ENCODE measurements at regions not wholly inside any gene's neighbourhood (a gene's known extent, or its start where the extent isn't known, plus 50 kb on each side); places are given as distances from the start of the nearest gene placed in this dataset.

DNA sequence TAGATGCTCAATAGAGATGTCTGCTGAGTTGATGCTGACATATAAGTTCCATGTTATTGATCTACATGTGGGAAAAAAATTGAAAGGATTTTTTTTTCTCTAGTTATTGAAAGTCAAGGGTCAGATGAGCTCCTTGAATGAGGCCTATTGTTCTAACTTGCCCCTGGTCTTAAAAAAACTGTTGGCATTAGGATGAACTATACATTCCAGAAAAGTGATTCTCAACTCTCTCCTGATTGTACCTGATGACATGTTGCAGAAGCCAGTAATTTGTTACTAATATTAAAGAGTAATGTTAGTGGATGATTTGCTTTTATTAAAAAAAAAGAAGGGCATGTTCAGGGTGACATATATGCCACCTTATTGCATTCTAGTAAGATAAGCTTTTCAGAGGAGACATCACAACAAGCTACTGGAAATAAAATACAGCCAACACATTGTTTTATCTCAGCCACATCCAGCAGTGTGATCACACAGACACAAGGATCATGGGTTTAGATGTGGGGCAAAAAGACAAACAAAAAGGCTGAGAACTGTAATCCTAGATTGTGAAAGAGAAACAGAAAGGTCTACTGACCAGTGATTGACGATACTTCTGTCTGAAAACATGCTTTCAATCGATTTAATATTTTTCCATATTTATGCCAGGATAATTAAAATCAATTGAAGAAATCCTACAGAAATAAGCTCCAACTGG, 1314.1 kb upstream of the C9orf72 start:
- intact Hi-C loops (cut with micrococcal nuclease) = no loop called here

DNA sequence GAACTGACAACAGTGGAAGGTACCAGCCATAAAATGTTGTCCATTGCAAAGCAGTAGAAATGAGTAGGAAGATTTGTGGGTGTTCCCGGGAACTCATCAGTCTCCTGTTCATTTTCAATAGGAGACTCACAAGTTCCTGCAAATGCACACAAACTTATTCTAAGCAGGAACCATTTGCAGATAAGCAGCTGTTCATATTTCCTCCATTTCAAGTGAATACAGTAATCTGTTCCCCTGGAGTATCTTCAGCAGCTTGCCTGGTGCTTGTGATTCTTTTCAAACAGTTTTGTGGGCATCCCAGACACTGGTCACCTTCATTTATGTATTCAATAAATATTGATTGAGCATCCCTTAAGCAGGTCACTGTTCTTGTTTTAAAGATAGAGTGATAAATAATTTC, 1315.5 kb upstream of the C9orf72 start:
- intact Hi-C loops (cut with micrococcal nuclease) = no loop called here

DNA sequence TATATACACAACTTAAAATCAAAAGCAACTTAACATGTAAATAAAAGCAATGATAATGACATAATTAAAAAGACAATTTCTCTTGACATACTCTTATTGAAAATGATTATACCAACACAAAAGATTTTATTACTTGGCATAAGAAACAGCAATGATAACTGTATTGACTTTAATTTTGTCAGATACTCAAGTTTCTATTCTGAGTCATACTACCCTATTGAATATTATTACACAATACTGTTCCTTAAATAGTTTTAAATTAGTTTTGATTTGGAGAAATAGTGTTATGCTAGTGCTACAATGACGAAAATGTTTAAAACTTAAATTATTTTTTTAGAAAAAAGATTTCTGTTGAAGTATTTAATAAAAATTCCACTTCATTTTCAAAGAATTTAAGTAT, 1319.3 kb upstream of the C9orf72 start:
- intact Hi-C loops (cut with micrococcal nuclease) = no loop called here

DNA sequence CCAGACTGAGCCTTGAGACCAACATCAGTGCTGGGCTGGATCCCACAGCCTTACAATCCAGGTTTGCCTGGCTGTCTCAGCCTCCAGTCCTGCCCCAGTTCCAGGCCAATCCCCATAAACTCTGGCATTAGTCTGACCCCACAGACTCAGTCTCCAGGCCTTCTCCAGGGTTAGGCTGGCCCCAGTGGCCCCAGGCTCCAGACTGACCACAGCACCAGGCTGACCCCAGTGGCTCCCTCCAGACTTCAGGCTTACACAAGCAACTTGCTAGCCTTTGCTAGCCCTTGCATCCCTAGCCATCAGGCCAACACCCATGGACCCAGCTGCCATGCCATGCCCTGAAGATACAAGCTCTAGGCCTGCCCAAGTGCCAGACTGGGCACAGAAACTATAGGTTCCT, 1326.0 kb upstream of the C9orf72 start:
- intact Hi-C loops (cut with micrococcal nuclease) = no loop called here

DNA sequence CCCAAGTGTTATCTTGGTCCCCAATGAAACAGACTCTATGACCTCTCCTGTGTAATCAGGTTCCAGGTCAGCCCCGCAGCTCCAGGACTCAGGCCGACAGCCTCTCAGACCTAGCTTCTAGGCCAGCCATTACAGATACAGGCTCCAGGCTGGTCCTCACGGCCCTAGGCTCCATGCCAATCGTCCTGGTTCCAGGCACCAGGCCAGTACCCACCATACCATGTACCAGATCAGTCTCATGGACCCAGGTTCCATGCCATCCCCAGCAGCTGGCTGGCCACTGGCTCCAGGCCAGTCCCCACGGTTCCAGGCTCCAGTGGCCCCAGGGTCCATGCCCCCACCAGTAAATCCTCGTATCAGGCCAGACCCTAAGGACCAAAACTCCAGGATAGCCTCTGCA, 1326.6 kb upstream of the C9orf72 start:
- intact Hi-C loops (cut with micrococcal nuclease) = no loop called here

DNA sequence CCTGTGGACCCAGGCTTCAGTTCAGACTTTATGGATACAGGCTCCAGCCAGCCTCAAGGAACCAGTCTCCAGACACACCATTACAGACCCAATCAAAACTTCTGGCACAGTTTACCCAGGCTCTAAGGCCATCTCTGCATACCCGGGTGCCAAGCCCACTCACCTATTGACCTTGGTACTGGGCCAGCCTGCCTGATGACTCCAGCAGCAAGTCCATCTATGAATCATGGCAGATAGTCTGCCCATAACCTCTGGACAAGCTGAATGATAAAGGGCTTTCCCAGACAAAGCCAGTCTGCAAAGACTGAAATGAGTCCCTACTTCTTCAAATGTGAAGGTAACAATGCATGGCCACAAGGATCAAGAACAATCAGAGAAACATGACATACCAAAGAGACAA, 1327.1 kb upstream of the C9orf72 start:
- intact Hi-C loops (cut with micrococcal nuclease) = no loop called here

DNA sequence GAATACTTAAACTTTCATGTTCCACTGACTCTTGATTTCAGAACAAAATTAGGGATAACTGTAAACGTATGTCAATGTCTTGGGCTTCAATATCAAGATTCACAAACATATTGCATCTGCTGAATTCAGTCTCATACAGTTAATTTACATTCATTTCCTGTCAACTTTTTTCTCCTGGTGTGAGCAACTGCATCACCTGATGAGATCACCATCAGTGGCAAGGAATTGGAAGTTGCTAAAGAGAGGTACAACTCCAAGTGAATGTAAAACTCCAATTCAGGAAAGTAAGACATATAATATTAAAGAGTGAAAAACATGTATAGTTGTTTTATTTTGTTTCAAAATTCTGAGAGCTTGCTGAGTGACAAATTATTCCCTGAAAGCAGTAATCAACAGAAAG, 1336.2 kb upstream of the C9orf72 start:
- intact Hi-C loops (cut with micrococcal nuclease) = no loop called here

DNA sequence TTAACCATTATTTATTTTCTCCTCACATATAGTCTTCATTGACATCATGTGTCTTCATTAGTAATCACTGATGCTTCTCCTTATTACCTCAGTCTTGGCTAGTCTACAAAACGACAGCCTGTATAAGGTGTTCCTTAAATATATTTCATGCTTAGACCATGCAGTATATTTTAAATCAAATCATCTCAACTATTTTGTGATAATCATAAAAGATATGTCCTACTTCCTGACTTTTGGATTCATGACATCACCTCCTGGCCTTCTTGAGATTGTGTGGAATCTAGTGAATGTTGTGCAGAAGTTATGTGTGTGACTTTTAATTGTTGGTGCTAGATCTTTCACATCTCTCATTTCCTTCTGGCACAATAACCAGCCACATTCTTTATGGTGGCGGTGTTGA, 1339.3 kb upstream of the C9orf72 start:
- intact Hi-C loops (cut with micrococcal nuclease) = no loop called here

DNA sequence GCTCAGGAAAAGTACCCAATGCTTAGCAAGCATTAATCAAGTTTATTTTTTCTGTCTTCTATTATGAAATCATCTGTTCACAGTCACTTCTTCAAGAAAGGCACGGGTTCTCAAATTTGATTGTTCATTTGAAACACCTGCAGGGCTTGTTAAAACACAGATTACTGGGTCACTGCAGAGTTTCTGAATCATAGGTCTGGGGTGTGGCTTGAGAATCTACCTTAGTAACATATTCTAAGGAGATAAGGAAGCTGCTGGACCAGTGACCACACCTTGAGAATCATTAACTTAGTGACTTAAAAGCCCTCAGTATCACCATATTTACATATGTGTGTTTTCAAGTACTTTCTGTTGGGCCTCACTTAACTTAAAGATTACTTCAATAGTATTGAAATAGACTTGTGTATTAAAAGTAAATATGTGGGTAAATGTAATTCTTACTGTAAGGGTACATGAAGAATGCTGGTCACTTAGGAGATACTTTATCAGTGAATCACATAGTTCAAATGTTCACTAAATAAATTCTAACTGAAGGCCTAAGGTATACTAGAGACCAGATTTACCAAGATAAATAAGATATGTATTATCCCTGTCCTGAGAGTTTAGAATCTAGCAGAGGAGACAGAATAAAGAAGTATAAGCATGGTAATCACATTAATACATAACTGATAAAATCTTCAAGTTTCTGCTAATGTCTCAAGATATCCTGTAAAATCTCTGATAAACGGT, 1342.1 kb upstream of the C9orf72 start:
- intact Hi-C loops (cut with micrococcal nuclease) = no loop called here

DNA sequence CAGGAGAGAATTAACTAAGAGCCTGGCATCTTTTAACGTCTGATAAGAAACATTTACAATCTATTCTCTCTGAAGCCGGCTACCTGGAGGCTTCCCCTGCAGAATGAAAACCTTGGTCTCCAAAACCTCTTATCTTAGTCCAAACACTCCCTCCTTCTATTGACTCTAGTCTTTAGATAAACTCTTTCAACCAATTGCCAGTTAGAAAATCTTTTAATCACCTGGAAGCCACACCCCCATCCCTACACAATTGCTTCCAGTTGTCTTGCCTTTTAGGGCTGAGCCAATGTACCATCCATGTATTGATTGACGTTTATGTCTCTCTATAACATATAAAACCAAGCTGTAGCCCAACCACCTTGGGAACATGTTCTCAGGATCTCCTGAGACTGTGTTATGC, 1343.1 kb upstream of the C9orf72 start:
- intact Hi-C loops (cut with micrococcal nuclease) = no loop called here

DNA sequence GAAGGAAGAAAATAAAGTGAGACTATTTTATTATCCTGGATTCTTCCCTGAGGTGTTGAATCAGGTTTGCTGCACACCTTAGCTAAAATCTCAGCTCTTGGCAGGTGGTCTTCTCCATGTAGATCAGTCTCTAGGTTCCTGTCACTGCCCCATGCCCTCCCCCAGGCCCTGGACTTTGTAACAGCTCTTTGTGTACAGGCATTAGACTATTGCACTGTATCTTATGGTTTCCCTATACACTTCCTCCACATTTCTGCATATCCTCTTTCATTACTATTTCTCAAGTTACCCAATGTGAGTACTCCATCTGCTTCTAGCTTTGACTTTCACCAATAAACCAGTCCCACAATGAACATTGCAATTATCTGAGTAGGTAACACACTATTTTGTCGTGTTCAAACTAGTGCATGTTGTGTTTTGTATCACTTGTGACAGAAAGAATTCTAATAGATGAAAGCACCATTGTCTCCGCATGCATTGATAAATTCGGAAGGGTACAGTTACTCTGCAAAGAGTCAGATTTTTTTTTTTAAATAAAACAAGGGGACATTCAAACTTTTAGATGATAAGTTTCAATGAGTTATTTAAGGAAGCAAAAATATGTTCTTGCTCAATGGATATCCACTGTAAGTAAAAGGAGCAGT, 1348.7 kb upstream of the C9orf72 start:
- intact Hi-C loops (cut with micrococcal nuclease) = no loop called here

DNA sequence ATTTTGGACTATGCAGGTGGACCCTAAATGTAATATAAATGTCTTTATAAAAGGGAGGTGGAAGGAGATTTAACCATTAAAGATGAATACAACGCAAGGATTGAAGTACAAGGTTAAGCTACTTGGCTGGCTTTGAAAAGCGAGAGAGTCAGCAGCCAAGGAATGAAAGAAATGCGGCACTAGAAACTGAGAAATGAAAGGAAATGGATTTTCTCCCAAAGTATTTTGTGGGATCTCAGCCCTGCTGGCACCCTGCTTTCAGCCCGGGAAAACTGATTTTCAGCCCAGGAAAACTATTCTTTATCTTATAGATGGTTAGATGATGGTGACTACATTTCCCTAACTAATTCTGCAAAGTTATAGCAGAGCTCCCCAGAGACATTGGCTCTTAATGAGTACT, 1349.6 kb upstream of the C9orf72 start:
- intact Hi-C loops (cut with micrococcal nuclease) = no loop called here

DNA sequence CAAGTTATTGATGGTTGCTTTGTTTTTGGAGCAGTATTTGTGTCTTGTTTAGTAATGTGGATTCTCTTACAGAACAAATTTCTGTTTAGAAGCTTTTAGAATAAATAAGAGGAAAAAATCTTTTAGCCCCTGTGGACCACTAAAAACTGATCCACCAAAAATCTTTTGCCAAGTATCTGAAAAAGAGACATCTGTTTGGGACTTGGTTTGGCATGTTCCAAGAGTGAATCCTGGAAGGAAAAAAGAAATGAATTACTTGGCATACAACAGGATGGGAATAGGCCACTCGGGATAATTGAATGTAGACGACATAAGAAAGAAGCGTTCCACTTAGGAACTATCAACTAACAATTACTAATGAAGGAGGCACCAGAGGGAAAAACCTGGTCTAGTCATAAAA, 1350.1 kb upstream of the C9orf72 start:
- intact Hi-C loops (cut with micrococcal nuclease) = no loop called here

DNA sequence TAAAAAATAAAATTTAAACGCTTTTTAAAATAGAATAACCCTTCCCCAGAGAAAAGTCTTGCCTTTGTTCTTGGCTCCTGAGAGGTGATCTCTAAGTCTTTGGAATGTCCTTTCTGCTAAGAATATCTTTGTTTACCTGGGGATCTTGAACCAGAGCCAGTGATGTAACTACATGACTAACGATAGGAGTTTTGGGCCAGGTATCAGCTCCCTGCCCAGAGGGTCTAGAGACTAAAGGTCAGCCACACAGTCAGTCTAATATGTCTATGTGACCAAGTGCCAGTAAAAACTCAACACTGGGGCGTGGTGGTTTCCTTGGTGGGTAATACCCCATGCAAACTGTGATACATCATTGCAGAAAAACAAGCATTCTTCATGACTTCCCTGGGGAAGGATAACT, 1351.9 kb upstream of the C9orf72 start:
- intact Hi-C loops (cut with micrococcal nuclease) = no loop called here

DNA sequence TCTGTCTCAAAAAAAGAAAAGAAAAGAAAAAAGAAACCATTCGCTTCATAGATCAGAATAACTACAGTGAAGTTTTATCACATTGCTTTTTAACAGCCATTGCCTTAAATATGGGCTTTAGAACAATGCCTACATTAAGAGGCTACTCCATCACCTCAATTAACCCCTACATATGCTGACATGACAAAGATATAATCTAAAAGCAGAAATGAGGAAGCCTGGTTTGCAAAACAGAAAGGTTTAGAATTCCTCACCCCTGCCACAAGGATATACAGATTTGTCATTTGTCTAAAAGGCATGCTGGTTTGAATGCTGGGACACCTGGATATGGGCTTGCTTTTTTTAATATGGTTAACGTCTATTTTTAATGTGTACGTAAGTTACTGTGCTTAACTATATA, 1353.0 kb upstream of the C9orf72 start:
- intact Hi-C loops (cut with micrococcal nuclease) = no loop called here

DNA sequence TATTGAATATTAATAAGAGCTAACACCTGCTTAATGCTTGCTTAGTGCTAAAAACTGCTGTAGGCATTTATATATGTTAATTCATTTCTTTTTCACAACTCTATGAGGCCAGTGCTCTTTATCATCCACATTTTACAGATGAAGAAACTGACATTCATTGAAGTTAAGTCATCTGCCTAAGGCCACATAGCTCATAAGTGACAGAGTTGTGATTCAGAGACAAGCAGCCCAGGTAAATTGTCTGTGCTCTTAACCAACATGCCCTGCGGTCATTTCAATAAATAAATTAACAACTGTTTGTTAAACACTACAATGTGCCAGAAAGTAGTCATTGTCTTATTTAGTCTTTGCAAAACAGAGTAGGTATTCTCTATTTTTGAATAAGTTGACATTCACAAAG, 1354.4 kb upstream of the C9orf72 start:
- intact Hi-C loops (cut with micrococcal nuclease) = no loop called here

DNA sequence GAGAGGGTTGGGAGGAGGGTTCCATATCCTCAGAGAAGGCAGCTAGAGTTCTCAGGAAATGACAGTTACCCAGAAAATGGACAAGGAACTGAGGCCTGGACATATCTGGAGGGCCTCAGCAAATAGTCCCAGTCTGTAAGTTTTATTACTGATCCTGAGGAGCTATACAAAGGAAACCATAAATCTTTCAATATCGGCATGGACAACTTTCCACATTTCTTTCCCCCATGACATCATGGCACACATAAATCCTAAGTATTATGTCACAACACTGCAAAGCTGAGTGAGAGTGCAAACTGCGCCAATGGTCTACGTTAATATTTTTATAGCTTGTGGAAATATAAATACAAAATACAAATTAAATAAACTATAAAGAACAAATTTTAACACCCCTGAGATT, 1356.2 kb upstream of the C9orf72 start:
- intact Hi-C loops (cut with micrococcal nuclease) = no loop called here

DNA sequence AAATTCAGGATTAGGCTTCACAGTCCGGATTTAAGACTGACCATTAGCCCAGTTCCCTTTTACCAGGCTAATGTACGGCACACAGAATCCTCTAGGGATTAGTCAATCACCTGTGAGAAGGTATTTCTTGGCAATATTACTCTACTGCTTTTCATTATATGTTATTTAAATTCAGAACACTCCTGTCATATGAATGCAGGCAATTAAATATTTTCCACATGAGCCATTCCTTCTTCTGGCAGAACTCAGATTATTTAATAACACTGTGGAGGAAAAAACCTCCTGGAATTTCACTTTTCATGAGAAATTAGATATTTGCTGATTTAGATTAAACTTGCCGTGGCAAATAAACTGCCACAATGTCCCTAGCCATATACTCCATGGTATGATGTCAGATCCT, 1357.5 kb upstream of the C9orf72 start:
- intact Hi-C loops (cut with micrococcal nuclease) = no loop called here

DNA sequence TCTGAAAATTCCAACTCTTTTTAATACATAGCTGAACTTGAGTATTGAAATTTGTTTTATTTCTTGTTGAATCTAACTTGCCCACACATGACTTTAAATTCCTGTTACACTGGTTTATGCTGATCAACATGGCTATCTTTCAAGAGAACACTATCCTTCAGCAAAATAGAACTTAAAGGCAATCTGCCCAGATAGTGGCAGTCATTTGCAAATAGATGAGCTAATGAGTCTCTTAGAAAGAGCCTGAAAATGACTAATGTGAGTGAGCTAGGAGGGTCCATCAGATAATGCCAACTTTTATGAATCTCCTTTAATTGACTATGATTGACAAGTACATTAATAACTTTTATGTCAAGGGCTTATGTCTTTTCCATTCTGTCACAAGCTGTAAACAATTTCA, 1360.8 kb upstream of the C9orf72 start:
- intact Hi-C loops (cut with micrococcal nuclease) = no loop called here

DNA sequence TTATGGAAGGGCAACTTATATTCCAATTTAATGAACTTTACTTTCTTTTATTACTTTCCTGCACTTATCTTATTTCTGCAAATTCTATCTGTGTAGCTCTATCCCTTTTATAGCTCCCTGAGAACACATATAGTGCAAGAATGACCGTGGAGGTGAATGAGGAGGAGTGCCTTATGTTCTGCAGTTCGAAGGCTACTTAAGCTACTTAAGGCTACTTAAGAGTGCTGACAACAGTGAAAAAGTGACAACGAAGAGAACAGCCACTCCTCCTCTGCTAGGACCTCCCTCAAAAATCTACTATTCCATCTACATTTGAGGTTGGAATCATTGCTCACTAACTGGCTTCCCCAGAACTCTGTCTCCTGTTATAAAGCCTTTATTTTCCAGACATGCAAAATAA, 1365.7 kb upstream of the C9orf72 start:
- intact Hi-C loops (cut with micrococcal nuclease) = no loop called here

DNA sequence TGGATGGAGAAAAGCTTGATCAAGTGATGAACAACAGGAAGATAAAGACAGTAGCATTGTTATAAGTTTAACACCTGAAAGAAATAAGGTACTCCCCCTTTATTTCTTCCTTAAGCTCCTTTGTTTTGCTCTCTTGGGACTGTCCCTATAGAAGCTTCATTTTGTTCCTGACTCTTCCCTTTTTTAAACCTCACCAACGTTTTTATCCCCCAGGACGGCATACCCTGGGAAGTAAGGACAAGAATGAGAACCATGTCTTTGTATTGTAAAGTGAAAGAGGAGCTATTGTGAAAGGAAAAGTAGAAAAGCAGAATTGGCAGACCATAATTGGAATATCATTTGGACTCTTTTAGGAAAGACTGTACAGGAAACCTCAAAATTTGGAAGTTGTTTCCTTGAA, 1368.6 kb upstream of the C9orf72 start:
- intact Hi-C loops (cut with micrococcal nuclease) = no loop called here

DNA sequence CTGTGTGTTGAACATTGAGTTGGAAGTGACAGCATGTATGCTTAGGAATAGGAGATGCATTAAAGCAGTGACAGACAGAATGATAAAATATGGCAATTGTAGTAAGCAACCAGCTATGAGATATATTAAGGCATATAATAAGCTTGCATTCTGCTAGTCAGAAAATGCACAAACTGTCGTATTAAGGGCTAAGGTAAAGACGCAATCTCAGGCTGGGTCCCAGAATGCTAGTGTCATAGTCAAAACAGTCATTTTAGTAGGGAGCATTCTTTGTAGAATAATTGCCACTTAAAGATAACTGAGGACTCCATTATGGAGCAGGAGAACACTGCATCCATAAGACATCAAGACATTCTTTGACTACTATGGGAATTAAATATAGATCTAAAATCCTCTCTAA, 1369.7 kb upstream of the C9orf72 start:
- intact Hi-C loops (cut with micrococcal nuclease) = no loop called here

DNA sequence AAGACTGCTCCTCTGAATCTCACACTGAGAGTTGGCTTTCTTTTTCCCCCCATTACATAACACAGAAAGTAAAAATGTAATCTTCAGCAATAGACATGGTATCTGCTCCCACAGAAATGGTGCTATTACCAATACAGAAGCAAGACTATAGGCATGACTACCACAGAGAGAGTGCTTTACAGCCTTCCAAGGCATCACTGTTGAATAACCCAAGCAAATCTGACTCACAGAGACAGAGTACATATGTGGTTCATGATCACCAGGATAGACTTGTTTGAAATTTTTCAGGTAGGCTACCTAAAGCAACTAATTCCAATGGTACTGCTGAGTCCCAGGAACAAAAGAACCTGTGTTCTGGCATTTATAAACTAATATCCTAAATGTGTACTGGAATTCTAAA, 1373.4 kb upstream of the C9orf72 start:
- intact Hi-C loops (cut with micrococcal nuclease) = no loop called here

Measured in T-helper 2 cell treated with Interferon-gamma antibody and Interleukin-4, amounts not matched to agents 100 ng/mL and 5 ng/mL, for 36 hours (primary cell).